Astrocyte of the hippocampus (primary cell): ENCODE measurements at regions not wholly inside any gene's neighbourhood (a gene's known extent, or its start where the extent isn't known, plus 50 kb on each side); places are given as distances from the start of the nearest gene placed in this dataset.

Experiments used
- DNase-seq: peaks from one replicate; pipeline ENCODE4 v3.0.0; 2011; ENCODE audit warnings: low read depth, low spot score

- DNase-seq, result no peak
Observed at GRCh38 chr15:47504624-47505256, 212.6 kb upstream of the SEMA6D start.

GRCh38 chr15:47505712-47506328 lies 211.5 kb upstream of the SEMA6D start:
- no peak for DNase-seq

GRCh38 chr15:47506329-47507100 lies 210.8 kb upstream of the SEMA6D start:
- DNase-seq, result peak; percentile 32

GRCh38 chr15:47507221-47507985 lies 209.9 kb upstream of the SEMA6D start:
- no peak for DNase-seq

- DNase-seq, result no peak
Observed at GRCh38 chr15:47511261-47511660, 206.0 kb upstream of the SEMA6D start.

GRCh38 chr15:47513471-47513870 lies 203.8 kb upstream of the SEMA6D start:
- DNase-seq, result no peak

- peak; percentile 40 for DNase-seq
Observed at GRCh38 chr15:47514200-47514652, 203.1 kb upstream of the SEMA6D start.

- DNase-seq, result no peak
Observed at GRCh38 chr15:47516558-47516957, 200.7 kb upstream of the SEMA6D start.

- DNase-seq, result no peak
Observed at GRCh38 chr15:47516972-47517371, 200.3 kb upstream of the SEMA6D start.

- peak; percentile 57 for DNase-seq
Observed at GRCh38 chr15:47517737-47518136, 199.6 kb upstream of the SEMA6D start.

- DNase-seq, result peak; percentile 75
Observed at GRCh38 chr15:47523681-47524475, 193.4 kb upstream of the SEMA6D start.

GRCh38 chr15:47529241-47529640 lies 188.1 kb upstream of the SEMA6D start:
- DNase-seq, result no peak

GRCh38 chr15:47534673-47535072 lies 182.6 kb upstream of the SEMA6D start:
- no peak for DNase-seq

GRCh38 chr15:47541562-47541961 lies 175.7 kb upstream of the SEMA6D start:
- no peak for DNase-seq

- no peak for DNase-seq
Observed at GRCh38 chr15:47542312-47542989, 174.9 kb upstream of the SEMA6D start.

- no peak for DNase-seq
Observed at GRCh38 chr15:47548231-47548630, 169.1 kb upstream of the SEMA6D start.

GRCh38 chr15:47548986-47549385 lies 168.3 kb upstream of the SEMA6D start:
- DNase-seq, result no peak

- DNase-seq, result no peak
Observed at GRCh38 chr15:47551079-47551478, 166.2 kb upstream of the SEMA6D start.

- no peak for DNase-seq
Observed at GRCh38 chr15:47551546-47551945, 165.8 kb upstream of the SEMA6D start.

GRCh38 chr15:47552978-47553608 lies 164.2 kb upstream of the SEMA6D start:
- no peak for DNase-seq
